Inferior parietal cortex (tissue), 1 donor: ENCODE measurements at regions not wholly inside any gene's neighbourhood (a gene's known extent, or its start where the extent isn't known, plus 50 kb on each side); places are given as distances from the start of the nearest gene placed in this dataset.

Experiments
- DNase-seq: peaks from one replicate; pipeline ENCODE4 v3.0.0-alpha.2; 2016; ENCODE audit errors: extremely low spot score

DNA sequence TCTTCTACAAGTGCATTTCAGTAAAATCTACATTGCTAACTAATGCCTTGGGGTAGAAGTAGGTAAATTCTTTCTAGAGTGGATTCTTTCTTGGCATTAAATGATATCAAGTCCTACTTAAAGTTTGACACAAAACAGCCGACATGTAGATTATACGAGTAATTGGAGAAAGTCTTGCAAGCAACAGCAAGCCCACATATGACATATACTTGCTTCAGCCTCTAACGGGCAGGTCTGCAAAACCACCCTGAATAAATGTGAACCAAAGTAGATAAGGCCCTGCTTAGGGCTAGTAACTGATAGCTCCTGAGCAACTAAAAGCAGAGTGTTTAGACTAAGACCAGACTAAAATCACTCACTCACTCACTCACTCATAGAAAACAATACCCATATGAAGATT is 203.2 kb downstream of the LTN1 start:
- no peak for DNase-seq

DNA sequence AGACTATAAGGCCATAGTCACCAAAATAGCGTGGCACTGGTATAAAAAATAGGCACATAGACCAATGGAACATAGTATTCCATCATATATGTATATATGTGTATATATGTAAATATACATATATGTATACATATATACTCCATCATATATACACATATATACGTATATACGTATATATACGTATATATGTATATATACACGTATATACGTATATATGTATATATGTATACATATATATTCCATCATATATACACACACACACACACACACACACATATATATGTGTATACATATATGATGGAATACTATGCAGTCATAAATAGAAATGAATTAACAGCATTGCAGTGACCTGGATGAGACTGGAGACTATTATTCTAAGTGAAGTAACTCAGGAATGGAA is 204.6 kb downstream of the LTN1 start:
- DNase-seq = no peak

DNA sequence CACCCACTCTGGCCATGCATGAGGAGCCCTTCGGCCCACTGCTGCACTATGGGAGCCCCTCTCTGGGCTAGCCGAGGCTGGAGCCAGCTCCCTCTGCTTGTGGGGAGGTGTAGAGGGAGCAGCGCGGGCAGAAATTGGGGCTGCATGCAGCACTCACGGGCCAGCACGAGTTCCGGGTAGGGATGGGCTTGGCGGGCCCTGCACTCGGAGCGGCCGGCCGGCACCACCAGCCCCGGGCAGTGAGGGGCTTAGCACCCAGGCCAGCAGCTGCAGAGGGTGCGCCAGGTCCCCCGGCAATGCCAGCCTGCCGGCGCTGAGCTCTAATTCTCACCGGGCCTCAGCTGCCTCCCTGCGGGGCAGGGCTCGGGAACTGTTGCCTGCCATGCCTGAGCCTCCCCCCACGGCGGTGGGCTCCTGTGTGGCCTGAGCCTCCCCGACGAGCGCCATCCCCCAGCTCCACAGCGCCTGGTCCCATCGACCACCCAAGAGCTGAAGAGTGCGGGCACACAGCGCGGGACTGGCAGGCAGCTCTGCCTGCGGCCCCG is 209.0 kb downstream of the LTN1 start:
- DNase-seq = no peak

DNA sequence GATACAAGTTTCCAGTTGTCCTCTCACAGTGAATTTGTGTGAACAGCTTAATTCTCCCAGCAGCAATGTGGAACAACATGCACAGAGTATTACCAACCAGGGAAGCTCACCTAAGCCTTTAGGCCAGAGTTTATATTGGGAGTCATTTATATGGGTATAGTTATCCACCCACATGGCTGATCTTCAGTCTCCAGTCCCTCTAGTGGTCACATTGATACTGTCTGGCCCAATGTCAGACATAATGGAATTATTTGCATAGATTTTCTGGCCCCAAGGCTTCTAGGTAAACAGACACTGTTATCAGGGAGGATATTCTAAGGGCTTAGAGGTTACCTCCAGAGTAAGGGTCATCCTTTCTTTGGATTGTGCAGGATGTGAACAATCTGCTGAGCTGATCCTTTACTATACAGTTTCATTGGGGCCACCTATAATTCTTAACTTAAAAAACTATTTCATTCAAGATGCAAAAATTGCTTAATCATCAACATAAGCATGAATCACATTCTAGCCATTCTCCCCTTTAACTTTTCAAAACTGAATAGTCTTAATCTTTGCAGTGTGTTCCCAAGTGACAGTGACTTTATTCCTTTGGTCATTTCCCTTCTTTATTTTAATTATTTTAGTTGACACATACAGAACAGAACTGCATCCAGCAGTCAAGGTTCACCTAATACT is 210.9 kb downstream of the LTN1 start:
- no peak for DNase-seq

DNA sequence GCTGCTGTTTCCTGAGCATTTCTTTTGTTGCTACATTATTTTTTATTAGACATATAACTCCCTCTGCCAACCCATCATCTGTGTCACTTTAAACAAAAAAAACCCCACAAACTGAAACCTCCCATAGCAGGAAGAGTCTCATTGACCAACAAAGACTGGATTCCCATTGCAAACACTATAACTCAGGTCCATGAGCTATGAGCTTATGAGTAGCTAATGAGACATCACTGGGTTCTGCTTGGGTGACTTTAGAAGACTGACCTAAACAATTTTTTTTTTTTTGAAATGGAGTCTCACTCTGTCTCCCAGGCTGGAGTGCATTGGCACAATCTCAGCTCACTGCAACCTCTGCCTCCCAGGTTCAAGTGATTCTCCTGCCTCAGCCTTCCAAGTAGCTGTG is 212.8 kb downstream of the LTN1 start:
- no peak for DNase-seq

DNA sequence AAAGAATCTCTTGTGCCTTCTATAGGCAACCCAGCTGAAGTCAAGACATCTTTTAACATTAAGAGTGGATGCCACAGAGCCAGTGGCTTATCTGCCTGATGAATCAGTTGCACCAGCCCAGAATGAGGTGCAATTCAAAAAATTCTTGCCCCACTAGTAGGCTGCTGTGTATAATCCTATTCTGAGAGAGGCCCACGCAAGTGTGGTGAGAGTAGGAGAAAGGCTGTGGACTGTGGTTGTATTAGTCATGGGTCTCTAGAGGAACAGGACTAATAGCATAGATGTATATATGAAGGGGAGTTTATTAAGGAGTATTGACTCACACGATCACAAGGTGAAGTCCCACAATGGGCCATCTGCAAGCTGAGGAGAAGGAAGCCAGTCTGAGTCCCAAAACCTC is 216.4 kb downstream of the LTN1 start:
- no peak for DNase-seq

DNA sequence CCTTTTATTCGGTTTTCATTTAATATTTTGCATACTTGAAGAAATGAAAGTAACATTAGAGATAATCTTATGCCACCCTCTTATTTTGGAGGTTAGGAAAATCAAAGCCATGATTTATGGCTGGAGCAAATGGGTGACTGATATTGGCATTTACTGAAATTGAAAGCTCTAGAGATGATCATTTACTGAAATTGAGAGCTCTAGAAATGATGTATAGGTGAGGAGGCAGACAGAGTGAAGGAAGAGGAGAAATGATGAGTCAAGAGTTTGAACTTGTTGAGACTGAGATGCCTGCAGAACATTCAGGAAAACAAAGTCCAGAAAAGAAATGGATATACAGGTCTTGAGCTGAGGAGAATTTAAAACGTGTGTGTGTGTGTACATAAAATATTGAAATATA is 217.6 kb downstream of the LTN1 start:
- no peak for DNase-seq

DNA sequence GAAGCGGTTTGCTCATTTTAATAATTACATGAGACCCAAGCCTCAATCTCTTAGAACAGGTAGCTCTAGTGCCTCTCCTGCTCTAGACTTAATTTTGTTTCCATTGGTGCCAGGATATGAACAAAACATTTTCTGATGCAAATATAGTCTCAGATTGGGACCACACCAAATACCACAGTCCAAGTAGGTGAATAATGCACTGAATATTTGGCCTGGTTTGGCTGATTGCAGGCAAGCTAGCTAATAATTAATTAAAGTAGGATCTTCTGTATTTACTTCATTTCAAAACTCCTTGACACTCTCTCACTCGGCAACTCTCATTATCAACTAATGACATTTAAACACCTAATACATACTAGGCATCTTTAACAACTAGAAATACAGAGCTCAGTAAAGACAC is 219.6 kb downstream of the LTN1 start:
- DNase-seq = no peak

DNA sequence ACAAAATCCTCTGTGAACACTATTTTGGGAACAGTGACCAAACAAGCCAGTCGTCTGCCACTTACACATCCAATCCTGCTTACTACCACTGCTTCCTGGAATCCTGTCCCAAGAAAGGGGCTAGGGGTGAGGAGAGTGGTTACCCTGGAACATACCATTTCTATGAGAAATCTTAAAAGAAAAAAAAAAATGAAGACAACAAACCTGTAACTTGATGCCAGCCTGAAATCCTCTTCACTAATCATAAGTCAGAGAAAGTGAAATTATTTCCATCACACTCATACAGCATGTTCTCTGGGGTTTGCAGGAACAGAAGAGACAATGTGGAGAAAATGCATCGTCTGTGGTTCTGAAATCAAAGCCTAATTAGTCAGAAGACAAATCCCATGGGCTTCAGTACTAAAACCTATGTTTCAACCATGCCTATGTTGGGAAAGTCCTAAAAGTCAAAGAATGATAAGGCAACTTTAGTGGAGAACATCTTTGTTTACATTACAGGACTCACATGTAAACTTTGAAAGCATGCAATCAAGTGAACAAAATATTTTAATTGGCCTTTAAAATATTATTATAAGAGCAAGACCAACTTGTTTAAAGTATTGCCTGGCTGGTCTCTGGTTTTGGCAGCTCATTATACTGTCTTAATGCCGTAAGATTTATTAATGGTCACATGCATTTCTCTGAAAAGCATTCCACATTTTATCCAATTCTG is 220.7 kb downstream of the LTN1 start:
- DNase-seq = no peak

DNA sequence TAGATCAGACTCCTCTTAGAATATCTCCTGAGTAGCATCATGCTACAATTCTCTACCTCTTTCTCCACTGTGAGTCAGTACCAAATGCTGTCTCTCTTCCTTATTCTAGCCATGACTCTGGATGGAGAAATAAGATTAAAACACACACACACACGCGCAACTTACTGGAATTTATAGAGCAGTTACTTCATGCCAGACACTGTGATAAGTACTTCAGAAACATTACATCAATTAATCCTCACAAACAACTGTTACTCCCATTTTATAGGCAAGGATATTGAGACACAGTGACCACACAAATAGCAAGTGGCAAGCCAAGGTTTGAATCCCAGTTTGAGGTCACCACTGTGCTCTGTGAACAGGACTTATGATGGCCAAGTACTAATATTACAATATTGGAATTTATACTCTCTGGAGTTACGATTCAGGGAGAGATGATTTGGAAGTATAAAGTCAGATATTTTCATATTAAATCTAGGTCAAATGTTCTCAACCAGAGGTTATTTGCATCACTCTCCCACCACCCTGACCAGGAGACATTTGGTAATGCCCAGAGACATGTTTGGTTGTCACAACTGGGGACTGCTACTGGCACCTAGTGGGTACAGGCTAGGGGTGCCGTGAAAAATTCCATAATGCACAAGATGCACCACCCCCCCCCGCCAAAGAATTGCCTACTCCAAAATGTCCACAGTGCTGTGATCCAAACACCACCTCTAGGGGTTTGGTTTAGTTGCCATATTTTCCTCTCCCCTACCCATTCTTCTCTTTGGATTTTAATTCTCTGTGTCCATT is 221.6 kb downstream of the LTN1 start:
- DNase-seq = no peak

DNA sequence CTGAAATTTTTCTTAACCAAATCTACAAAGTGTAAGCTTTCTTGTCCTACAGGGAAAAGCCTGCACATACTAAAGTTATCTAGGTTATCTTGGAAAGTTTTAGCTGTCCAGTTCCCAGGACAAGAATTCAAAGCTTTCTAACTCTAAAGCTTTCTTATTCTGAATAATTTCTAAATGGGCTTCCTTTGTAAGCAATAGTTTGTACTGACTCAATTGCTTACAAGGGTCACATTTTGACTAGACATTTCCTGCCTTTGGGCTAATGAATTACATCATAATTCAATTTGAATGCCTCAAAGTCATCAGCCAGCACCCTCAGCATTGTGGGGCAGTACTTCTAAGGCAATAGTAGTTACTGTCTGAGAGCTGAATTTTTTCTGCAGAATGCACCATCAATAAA is 223.0 kb downstream of the LTN1 start:
- no peak for DNase-seq

DNA sequence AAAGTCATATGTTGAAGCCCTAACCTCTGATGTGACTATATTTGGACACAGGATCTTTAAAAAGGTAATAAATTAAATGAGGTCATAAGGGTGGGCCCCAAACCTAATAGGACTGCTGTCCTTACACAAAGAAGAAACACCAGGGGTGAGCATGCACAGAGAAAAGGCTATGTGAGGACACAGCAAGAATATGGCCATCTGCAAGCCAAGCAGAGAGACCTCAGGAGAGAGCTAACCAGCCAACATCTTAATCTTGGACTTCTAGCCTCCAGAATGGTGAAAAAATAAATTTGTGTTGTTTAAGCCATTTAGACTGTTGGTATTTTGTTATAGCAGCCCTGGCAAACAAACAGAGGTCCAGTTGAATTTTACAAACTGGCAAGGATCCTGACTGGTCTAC is 223.9 kb downstream of the LTN1 start:
- DNase-seq = no peak

DNA sequence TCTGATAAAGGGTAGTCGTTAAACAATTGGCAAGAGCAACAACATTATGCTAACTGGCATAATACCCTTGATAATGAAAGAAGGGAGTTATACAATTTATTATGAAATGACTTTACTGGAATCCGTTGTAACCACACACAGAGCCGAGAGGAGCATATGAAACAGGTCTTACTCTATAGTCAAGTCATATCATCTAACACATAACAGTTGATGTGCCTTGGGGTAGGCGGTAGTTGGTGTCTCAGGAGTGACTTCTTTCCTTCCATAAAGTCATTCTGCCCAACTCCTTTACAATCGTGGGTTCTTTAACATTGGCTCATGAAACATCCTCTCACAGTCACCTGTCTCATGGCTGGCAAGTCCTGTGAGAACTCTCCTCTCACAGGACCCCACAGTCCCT is 225.2 kb downstream of the LTN1 start:
- no peak for DNase-seq

DNA sequence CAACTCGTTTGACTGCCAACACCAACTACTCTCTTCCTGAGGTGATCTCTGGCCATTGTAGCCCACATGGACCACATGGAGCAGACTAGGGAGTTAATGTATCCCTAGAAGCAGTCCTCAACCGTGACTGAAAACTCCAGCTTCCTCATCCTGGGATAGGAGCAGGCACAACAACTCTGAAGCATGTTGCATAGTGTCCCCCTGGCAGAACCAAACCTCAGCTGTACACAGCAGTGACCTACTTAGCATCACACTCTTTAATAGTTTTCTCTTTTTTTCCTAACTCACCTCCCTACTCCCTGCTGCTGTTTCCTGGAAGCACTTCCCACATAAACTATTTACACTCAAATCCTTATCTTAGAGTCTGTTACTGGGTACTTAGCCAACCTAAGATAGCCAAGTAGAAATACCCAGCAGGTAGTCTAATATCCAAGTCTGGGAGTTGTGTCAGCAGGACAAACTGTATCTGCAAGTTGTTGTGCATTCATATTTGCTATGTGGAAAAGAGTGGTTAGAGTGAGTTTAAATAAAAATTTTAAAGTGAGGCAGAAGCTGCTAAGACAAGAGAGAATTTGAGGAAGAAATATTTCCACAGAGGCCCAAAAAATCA is 228.8 kb downstream of the LTN1 start:
- DNase-seq = no peak

DNA sequence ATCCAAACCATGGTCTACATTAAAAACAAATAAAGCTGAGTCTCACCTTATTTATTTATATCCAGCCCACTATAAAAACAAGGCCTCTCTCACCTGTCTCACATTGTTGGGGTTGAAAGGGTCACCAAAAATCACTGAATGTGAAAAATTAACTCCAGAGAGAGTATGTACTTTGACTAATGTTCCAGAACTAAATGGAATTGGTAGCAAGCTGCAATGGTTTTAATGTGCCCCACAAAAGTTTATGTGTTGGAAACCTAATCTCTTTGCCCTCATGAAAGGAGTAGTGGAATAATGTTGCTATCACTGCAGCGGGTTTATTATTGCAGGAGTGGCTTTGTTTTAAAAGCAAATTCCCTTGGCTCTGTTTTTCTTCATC is 230.3 kb downstream of the LTN1 start:
- DNase-seq = no peak

DNA sequence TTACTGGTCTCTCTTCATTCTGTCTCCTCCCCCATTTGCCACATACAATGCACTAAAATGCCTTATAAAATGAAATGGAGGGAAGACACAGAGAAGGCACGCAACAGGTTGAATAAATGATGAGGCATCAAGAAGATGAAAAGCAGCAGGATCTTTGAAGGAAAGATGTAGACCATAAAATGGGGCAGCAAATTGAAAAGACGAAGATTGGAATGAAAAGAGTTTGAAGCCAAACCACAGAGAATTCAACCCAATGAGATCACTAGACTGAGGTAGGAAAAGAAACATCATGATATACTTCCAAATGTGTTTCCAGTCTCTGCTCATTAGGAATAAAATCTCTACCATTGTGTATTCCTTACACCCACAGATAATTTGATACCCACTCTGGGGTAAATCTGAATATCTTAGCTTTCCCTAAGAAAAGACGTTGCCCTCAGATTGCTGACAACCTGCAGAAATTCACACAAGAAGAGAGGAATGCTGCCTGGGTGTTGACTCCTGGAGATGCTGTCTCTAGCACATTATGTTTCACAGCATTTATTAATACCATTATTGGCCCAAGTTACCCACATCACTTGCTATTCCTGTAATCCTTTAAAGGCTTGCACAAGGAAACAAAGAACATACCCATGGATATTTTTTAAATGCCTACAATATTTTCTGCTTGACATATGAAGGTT is 230.9 kb downstream of the LTN1 start:
- no peak for DNase-seq

DNA sequence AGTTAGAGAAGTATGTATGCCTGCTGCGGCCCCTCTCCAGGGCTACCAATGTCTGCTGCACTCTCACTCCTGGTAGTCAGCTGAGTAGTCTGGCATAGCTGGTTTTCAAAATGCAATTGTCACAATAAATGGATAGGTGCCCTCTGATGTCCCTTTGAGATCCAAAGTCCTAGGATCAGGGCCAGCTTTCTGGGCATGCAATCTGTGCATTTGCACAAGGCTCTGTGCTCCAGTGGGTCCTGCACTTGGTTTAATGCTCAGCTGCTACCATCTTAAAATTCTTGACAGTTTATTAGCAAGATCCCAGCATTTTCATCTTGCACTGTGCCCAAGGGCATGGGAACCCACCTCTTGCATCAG is 233.8 kb downstream of the LTN1 start:
- no peak for DNase-seq

DNA sequence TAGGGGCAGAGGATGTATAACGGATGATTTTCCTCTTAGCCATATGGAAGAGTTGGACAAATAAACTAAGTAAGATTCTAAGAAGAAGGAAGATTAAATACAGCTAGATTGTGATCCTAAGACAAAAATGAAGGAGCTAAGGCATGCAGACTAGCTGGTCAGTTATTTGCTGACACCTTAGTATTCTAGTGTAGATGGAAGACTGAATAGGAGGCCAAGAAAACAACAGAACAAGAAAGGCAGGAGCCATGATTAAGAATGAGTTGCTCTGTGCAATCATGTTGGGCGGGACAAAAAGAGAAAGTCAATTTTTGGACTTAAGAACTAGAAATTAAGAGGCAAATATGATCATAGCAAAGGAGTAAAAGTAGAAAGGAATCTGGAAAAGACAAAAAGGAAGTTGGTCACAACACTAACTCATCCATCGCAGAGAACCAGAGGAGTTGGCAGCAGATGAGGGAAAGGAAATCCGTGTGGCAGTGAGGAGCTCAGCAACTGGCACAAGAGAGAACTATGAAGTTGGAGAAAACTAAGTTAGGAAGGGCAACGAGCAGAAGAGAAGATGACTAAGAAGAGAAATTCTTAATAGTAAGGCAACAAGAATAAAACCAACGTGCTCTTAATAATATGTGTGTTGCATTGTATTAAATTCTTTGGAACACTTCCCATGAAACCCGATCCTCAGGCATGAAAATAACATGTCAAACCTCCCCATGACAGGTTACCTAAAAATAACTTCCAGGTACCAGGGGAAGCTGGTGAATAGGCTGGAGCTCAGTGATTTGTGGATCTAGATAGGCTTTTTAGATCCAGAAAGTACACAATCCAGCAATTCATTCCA is 234.4 kb downstream of the LTN1 start:
- no peak for DNase-seq

DNA sequence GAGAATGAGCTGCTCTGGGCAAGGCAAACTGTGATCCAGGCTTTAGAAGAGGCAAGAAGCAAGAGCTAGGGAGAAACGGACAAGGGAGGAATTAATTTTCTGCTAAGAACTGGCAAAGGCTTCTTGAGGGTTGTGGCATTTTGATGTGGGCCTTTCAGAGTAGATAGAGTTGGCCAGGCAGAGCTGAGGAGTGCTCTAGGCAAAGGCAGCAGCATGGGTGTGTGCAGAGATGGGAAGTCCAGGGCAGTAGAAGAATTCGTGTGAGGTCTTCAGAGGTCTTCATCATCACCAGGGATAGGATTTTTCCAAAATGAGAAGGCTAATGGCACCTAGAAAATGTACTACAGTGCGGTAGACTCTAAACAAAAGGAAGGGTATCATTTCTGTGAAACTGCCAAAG is 237.8 kb downstream of the LTN1 start:
- DNase-seq = no peak

DNA sequence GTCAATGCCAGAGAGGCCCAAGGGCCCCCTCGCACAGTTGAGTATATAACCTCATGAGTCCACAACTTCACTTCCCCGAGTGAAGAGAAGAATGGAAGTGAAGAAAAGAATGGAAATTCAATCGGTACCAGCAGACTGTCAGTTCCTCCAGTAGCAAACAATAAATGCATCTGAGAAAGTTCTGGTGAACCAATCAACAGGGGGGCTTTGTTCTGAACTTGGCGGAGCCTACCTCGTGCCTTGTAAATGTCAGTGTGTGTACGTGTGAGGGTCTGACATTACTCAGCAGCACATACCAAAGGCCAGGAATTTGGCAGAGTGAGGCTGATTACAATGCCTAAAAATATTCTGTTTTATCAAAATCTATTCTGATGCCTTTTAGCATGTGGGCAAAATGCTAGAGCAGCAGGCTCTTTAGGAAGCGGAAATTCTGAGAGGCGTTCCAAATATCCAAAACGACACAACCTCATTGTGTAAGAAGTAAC is 238.5 kb downstream of the LTN1 start:
- DNase-seq = no peak

DNA sequence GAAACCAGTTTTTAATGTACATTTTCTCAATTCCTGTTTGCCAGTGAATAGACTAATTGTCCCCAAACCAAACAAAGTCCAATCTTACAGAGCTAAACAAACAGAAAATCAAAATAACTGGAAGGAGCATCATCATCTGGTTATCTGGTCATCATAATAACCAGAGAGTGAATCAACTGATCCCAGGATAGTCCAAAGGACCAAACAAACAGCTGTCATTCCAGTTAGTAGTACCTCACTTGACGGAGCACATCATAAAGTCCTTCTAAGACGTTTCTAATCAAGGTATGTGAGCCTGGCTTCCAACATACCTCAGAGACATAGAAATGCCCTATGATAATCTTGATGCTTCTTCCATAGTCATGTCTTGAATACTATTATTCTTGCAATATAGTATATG is 240.5 kb downstream of the LTN1 start:
- no peak for DNase-seq
